ENCODE measurements at regions not wholly inside any gene's neighbourhood (a gene's known extent, or its start where the extent isn't known, plus 50 kb on each side); places are given as distances from the start of the nearest gene placed in this dataset.

- DNase-seq, result no peak
- ATAC-seq, result no peak
- Histone ChIP-seq H3K27me3 (no peaks in the 10 kb centered on the region), H3K36me3 (no peaks in the 10 kb centered on the region), H3K4me3 (no peak overlapping the region), H3K27ac (no peak overlapping the region), H3K9me3 (no peaks in the 10 kb centered on the region), H3K4me1 (peaks cover 0 to 12% (median 0%) of the 10 kb centered on the region in 12 donors)
- intact Hi-C loops (cut with DNase I), result no loop called here
- no peak for TF ChIP-seq POLR2A (IDR thresholded peaks at IDR 0.05)
- no peak for TF ChIP-seq CTCF (IDR thresholded peaks at IDR 0.05)
These were observed 243.2 kb downstream of the CASP12 start for GRCh38 chr11:104655066-104655465.

- H3K9me3 ChIP-seq, result no peaks in the 10 kb centered on the region
- no peaks in the 10 kb centered on the region for H3K27me3 ChIP-seq
- no peak for TF ChIP-seq CTCF (IDR thresholded peaks at IDR 0.05)
- TF ChIP-seq POLR2A (IDR thresholded peaks at IDR 0.05), result no peak
- ATAC-seq (no peak), DNase-seq (no peak)
- no peaks in the 10 kb centered on the region for H3K36me3 ChIP-seq
- intact Hi-C loops (cut with DNase I), result no loop called here
- 92 to 100% (median 96%) methylated on average over 1 of the region's 1 CpG for WGBS, 4 donors
- H3K4me1 ChIP-seq, result peaks cover 0 to 12% (median 0%) of the 10 kb centered on the region in 12 donors
- no peak overlapping the region for H3K4me3 ChIP-seq
- H3K27ac ChIP-seq, result no peak overlapping the region
These were observed 244.0 kb downstream of the CASP12 start for GRCh38 chr11:104654181-104654813.

- Histone ChIP-seq H3K36me3 (no peaks in the 10 kb centered on the region), H3K4me3 (peak overlapping the region in 8 of 12 donors; percentile 15 to 44 (median 28)), H3K9me3 (no peaks in the 10 kb centered on the region), H3K4me1 (peaks cover 0 to 12% (median 0%) of the 10 kb centered on the region in 12 donors), H3K27ac (peak overlapping the region in 2 of 12 donors; percentile 8 to 11), H3K27me3 (no peaks in the 10 kb centered on the region)
- WGBS, 4 donors, result 3 to 10% (median 7%) methylated on average over 5 of the region's 5 CpGs
- TF ChIP-seq POLR2A (IDR thresholded peaks at IDR 0.05) (no peak), CTCF (IDR thresholded peaks at IDR 0.05) (no peak)
- intact Hi-C loops (cut with DNase I), result no loop called here
- ATAC-seq, result peak in 2 of 4 donors; percentile 42 to 67
- peak in 1 of 5 donors; percentile 23 for DNase-seq
These were observed 244.9 kb downstream of the CASP12 start for GRCh38 chr11:104653407-104653806.

DNA sequence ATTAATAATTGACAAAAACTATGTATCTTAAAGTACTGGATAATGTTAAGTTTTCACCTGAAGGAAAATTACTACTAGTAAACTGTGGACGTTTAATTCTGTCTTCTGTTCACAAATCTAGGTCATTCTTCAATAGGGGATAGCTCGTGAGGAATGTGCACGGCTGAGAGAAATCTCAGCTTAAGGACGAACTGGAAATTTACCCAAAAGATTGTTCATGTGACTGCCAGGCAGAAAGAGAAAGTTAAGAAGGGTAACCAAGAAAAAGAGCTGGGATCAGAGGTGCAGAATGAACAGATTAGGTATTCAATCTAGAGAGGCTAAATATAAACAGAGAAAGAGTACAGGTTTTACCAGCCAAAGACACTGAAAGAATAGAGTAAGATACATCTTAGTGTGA, 245.3 kb downstream of the CASP12 start:
- TF ChIP-seq POLR2A (IDR thresholded peaks at IDR 0.05), result no peak
- no peak for TF ChIP-seq CTCF (IDR thresholded peaks at IDR 0.05)
- 32 to 48% (median 44%) methylated on average over 4 of the region's 4 CpGs for WGBS, 4 donors
- Histone ChIP-seq H3K27me3 (no peaks in the 10 kb centered on the region), H3K4me1 (peaks cover 0 to 12% (median 0%) of the 10 kb centered on the region in 12 donors), H3K4me3 (peak overlapping the region in 8 of 12 donors; percentile 15 to 44 (median 28)), H3K9me3 (no peaks in the 10 kb centered on the region), H3K27ac (peak overlapping the region in 2 of 12 donors; percentile 8 to 11), H3K36me3 (no peaks in the 10 kb centered on the region)
- DNase-seq, result no peak
- intact Hi-C loops (cut with DNase I), result no loop called here
- peak in 1 of 4 donors; percentile 22 for ATAC-seq
